ENCODE measurements at regions not wholly inside any gene's neighbourhood (a gene's known extent, or its start where the extent isn't known, plus 50 kb on each side); places are given as distances from the start of the nearest gene placed in this dataset.

DNA sequence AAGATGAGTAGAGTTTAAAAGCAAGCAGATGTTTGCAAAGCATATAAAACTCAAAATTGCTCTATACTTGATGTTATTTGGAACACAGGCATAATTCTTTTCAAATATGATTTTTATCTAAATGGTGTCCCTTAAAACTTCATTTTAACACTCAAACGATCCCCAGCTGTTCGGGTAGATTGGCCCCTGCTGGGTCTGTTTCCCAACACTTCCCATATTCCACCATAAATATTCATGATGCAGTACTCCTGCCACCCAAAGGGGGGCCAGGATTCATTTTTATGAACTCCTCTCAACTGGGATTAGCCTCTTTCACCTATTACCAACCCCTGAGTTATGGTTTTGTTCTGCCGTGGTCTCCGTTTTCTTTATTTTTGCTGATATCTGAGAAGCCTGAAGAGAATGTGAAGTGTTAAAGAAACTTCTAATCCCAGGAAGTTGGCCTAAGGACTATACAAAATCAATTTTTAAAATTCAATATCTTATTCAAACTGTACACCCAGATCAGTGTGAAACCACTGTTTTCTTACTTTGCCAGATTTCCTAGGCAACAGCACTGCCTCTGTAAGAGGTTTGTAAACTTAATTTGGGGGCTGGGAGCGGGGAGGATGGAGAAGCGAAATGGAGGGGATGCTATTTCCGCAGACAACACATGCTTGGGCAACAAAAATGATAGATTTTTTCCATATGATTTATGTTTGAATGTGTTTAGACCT lies 384.1 kb downstream of the DMRT2 start:
- no peak for DNase-seq (ENCODE audit: low spot score in 2 of 2)
- TF ChIP-seq POLR2AphosphoS5 (IDR thresholded peaks at IDR 0.05), result no peak
- TF ChIP-seq, protein P1, sequence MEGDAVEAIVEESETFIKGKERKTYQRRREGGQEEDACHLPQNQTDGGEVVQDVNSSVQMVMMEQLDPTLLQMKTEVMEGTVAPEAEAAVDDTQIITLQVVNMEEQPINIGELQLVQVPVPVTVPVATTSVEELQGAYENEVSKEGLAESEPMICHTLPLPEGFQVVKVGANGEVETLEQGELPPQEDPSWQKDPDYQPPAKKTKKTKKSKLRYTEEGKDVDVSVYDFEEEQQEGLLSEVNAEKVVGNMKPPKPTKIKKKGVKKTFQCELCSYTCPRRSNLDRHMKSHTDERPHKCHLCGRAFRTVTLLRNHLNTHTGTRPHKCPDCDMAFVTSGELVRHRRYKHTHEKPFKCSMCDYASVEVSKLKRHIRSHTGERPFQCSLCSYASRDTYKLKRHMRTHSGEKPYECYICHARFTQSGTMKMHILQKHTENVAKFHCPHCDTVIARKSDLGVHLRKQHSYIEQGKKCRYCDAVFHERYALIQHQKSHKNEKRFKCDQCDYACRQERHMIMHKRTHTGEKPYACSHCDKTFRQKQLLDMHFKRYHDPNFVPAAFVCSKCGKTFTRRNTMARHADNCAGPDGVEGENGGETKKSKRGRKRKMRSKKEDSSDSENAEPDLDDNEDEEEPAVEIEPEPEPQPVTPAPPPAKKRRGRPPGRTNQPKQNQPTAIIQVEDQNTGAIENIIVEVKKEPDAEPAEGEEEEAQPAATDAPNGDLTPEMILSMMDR (IDR thresholded peaks at IDR 0.05), result no peak
- TF ChIP-seq POLR2A (IDR thresholded peaks at IDR 0.05), result no peak
- Histone ChIP-seq H3K27me3 (no peaks in the 10 kb centered on the region), H3K4me1 (no peaks in the 10 kb centered on the region), H3K36me3 (no peaks in the 10 kb centered on the region), H3K27ac (no peak overlapping the region), H3K4me3 (no peak overlapping the region), H3K9me3 (no peaks in the 10 kb centered on the region)
- intact Hi-C loops (cut with DNase I; ENCODE audit: low total_unique reads), result loop anchor here (5.0 kb wide), 1 partner anchor 507 kb away; no protein-coding TSS in a partner anchor

DNA sequence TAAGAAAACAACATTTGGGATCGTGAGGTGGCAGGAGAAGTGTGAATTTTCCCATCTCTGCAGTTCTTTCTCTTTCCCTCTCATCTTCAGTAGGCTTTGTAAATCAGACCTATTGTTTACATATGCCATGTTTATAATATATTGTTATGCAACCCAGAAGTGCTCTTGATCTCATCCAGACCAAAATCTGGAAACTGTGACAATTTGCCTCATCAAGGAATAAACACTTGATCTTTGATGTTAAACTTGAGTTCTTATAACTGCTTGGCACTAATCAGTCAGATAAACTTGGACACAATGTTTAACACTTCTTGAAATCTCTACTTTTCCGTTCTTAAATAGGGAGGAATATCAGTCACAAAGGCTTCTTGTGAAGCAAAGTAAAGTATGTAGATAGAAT lies 384.7 kb downstream of the DMRT2 start:
- intact Hi-C loops (cut with DNase I; ENCODE audit: low total_unique reads), result loop anchor here (5.0 kb wide), 1 partner anchor 508 kb away; no protein-coding TSS in a partner anchor
- H3K27ac ChIP-seq, result no peak overlapping the region
- H3K4me3 ChIP-seq, result no peak overlapping the region
- TF ChIP-seq POLR2AphosphoS5 (IDR thresholded peaks at IDR 0.05), result no peak
- no peaks in the 10 kb centered on the region for H3K27me3 ChIP-seq
- DNase-seq (ENCODE audit: low spot score in 2 of 2), result no peak
- H3K36me3 ChIP-seq, result no peaks in the 10 kb centered on the region
- no peaks in the 10 kb centered on the region for H3K9me3 ChIP-seq
- no peaks in the 10 kb centered on the region for H3K4me1 ChIP-seq

DNA sequence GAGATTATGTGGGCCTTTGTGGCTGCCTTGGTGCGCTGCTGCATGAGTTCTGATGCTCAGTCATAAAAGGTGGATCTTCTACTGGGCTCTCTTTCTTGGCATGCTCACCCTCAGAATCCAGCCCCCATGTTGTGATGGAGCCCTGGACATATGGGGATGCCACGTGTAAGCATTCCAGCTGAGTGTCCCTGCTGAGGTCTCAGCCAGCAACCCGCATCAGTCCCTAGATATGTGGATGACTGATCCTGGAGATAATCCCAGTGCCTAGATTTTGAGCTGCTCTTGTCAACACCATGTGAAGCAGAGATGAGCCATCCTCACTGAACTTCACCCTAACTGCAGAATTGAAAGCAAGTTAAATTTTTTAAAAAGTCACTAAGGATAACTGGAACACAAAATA lies 390.1 kb downstream of the DMRT2 start:
- no peaks in the 10 kb centered on the region for H3K27me3 ChIP-seq
- no peak for DNase-seq (ENCODE audit: low spot score in 2 of 2)
- no peaks in the 10 kb centered on the region for H3K9me3 ChIP-seq
- TF ChIP-seq POLR2A (IDR thresholded peaks at IDR 0.05) (no peak), POLR2AphosphoS5 (IDR thresholded peaks at IDR 0.05) (no peak)
- TF ChIP-seq, protein P1 (IDR thresholded peaks at IDR 0.05), result no peak
- H3K36me3 ChIP-seq, result no peaks in the 10 kb centered on the region
- no peak overlapping the region for H3K4me3 ChIP-seq
- intact Hi-C loops (cut with DNase I; ENCODE audit: low total_unique reads), result no loop called here
- H3K27ac ChIP-seq, result no peak overlapping the region
- no peaks in the 10 kb centered on the region for H3K4me1 ChIP-seq

DNA sequence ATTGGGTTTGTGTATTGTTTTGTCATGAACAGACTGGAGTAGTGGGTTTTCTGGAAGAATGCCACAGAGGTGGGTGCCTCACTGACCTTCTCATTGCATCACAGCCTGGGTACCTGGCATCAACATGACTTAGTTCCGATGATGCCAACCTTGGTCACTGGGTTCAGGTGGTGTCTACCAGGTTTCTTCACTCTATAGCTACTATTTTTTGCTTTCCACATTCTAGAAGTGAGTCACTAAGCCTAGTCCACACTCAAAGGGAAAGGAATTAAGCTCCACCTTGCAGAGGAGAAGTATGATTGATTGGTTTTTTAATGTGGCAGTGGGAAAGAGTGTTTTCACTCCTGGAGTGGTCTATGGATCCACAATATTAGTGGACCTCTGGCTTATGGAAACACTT lies 391.9 kb downstream of the DMRT2 start:
- no peak overlapping the region for H3K4me3 ChIP-seq
- H3K36me3 ChIP-seq, result no peaks in the 10 kb centered on the region
- TF ChIP-seq POLR2AphosphoS5 (IDR thresholded peaks at IDR 0.05) (no peak), POLR2A (IDR thresholded peaks at IDR 0.05) (no peak)
- TF ChIP-seq, protein P1 (IDR thresholded peaks at IDR 0.05), result no peak
- H3K9me3 ChIP-seq, result no peaks in the 10 kb centered on the region
- intact Hi-C loops (cut with DNase I; ENCODE audit: low total_unique reads), result no loop called here
- no peak for DNase-seq (ENCODE audit: low spot score in 2 of 2)
- no peak overlapping the region for H3K27ac ChIP-seq
- no peaks in the 10 kb centered on the region for H3K4me1 ChIP-seq
- no peaks in the 10 kb centered on the region for H3K27me3 ChIP-seq

DNA sequence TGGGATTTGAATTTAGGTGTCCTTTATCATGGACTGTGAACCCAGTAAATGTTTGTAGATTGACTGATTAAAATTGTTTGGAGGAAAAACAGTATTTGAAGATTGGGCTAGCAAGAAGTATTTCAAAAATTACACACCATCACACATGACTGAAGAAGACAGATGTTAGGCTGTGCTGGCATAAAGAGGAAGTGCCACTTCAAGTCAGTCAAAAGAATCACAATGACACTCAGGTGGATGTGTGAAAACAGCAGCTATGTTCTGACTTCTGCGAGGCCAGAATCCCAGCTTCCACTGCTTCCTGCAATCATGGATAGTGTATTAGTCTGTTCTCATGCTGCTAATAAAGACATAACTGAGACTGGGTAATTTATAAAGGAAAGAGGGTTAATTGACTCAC lies 393.3 kb downstream of the DMRT2 start:
- H3K4me1 ChIP-seq, result no peaks in the 10 kb centered on the region
- TF ChIP-seq POLR2AphosphoS5 (IDR thresholded peaks at IDR 0.05) (no peak), POLR2A (IDR thresholded peaks at IDR 0.05) (no peak)
- TF ChIP-seq, protein P1 (IDR thresholded peaks at IDR 0.05), result no peak
- intact Hi-C loops (cut with DNase I; ENCODE audit: low total_unique reads), result no loop called here

More for the DNA sequence above, 393.3 kb downstream of the DMRT2 start:
- Histone ChIP-seq H3K27ac (no peak overlapping the region), H3K27me3 (no peaks in the 10 kb centered on the region), H3K4me3 (no peak overlapping the region), H3K9me3 (no peaks in the 10 kb centered on the region), H3K36me3 (no peaks in the 10 kb centered on the region)
- no peak for DNase-seq (ENCODE audit: low spot score in 2 of 2)
